Panc1 (cell line): ENCODE measurements at regions not wholly inside any gene's neighbourhood (a gene's known extent, or its start where the extent isn't known, plus 50 kb on each side); places are given as distances from the start of the nearest gene placed in this dataset.

Experiments
- ATAC-seq: fragments of 200-7000 bp; cut with Tn5 transposase; 2 replicates; pipeline ENCODE4 v1.9.1; 2020; ENCODE audit warnings: mild to moderate bottlenecking, moderate library complexity
- BruUV-seq: library from RNA; stranded (reverse); fragments of 400-500 nt; replicated peaks from 2 replicates; lab custom pipeline; 2021; lab: Mats Ljungman, UMichigan
- CTCF ChIA-PET: fragments of 300-600 bp; sonication (Branson Sonifier 250); formaldehyde crosslinking; loops from one replicate; lab custom pipeline; 2022; ENCODE audit warnings: antibody characterized with exemption; lab: Charles Lee
- POLR2A ChIA-PET: fragments of 300-600 bp; sonication (Branson Sonifier 250); formaldehyde crosslinking; loops from one replicate; lab custom pipeline; 2022; ENCODE audit warnings: antibody characterized with exemption; lab: Charles Lee
- DNase-seq: peaks from one replicate; pipeline ENCODE4 v3.0.0-alpha.2; 2010; ENCODE audit warnings: low read depth, low spot score
- H3K27ac ChIP-seq: 2 replicates; pipeline ENCODE4 v1.5.1; 2011; ENCODE audit warnings: mild to moderate bottlenecking, low read length, inconsistent platforms
- H3K27me3 ChIP-seq: fragments of 200-500 bp; sonication (Bioruptor generic); 2 replicates; pipeline ENCODE4 v1.6.0; 2014; ENCODE audit warnings: low read length, inconsistent platforms; ENCODE audit not compliant: control insufficient read depth, insufficient read depth
- H3K36me3 ChIP-seq: fragments of 200-500 bp; sonication (Bioruptor generic); 2 replicates; pipeline ENCODE4 v1.5.1; 2014; ENCODE audit warnings: inconsistent platforms, mild to moderate bottlenecking, low read length, moderate library complexity; ENCODE audit not compliant: control insufficient read depth, insufficient read depth
- H3K4me1 ChIP-seq: 2 replicates; pipeline ENCODE4 v1.5.1; 2011; ENCODE audit warnings: inconsistent platforms, mild to moderate bottlenecking, low read length, moderate library complexity; ENCODE audit not compliant: control insufficient read depth, insufficient read depth
- H3K4me3 ChIP-seq, 2 experiments: 2 replicates each; pipeline ENCODE4 v1.5.1; 2011 to 2012; ENCODE audit warnings: low read depth in 2 of 2, low read length in 2 of 2, mild to moderate bottlenecking in 2 of 2, inconsistent platforms in 1 of 2, moderate library complexity in 1 of 2
- H3K9me3 ChIP-seq: fragments of 200-500 bp; sonication (Bioruptor generic); 2 replicates; pipeline ENCODE4 v1.5.1; 2014; ENCODE audit warnings: low read depth, mild to moderate bottlenecking, inconsistent platforms, low read length, moderate library complexity; ENCODE audit not compliant: control insufficient read depth, insufficient read depth
- CTCF ChIP-seq: fragments of 450-650 bp; IDR thresholded peaks from 2 replicates; pipeline ENCODE4 v1.5.1; 2017; ENCODE audit warnings: mild to moderate bottlenecking
- POLR2AphosphoS5 ChIP-seq: IDR thresholded peaks from 2 replicates; pipeline ENCODE4 v1.6.1; 2012; ENCODE audit warnings: mild to moderate bottlenecking, low read depth, low read length, moderate library complexity
- REST ChIP-seq, 2 experiments: IDR thresholded peaks; 2 replicates each; pipeline ENCODE4 v1.6.1; 2011 to 2012; ENCODE audit warnings: low read depth in 2 of 2, control low read depth in 1 of 2, low read length in 1 of 2, mild to moderate bottlenecking in 1 of 2, moderate library complexity in 1 of 2; ENCODE audit not compliant: insufficient read depth in 1 of 2
- SIN3A ChIP-seq: IDR thresholded peaks from 2 replicates; pipeline ENCODE4 v1.6.1; 2012; ENCODE audit warnings: low read depth, mild to moderate bottlenecking, low read length, moderate library complexity, borderline replicate concordance; ENCODE audit not compliant: insufficient read depth
- TCF7L2 ChIP-seq: IDR thresholded peaks from 2 replicates; pipeline ENCODE4 v1.6.1; 2011; ENCODE audit warnings: mild to moderate bottlenecking, low read depth, low read length, inconsistent platforms
- in situ Hi-C: cut with HindIII; loops from 2 replicates; pipeline ENCODE4 v1.10.0; 2016; ENCODE audit warnings: low sequenced_read_pairs, low pct_unique_long_range_greater_than_20kb
- intact Hi-C: fragments of 100-400 bp; cut with micrococcal nuclease; formaldehyde crosslinking; loops from one replicate; pipeline ENCODE4 v1.10.0; 2022; ENCODE audit not compliant: unreplicated experiment

- Histone ChIP-seq H3K4me3 (no peak overlapping the region), H3K36me3 (no peaks in the 10 kb centered on the region), H3K27me3 (no peaks in the 10 kb centered on the region), H3K9me3 (no peaks in the 10 kb centered on the region), H3K4me1 (no peaks in the 10 kb centered on the region), H3K27ac (no peak overlapping the region)
- intact Hi-C loops (no loop called here), in situ Hi-C loops (no loop called here)
- ChIA-PET POLR2A (no interaction called here), CTCF (no interaction called here)
- DNase-seq (no peak), ATAC-seq (no peak)
- TF ChIP-seq POLR2AphosphoS5, result no peak
- TF ChIP-seq SIN3A, result no peak
- no peak for TF ChIP-seq REST (IDR thresholded peaks at IDR 0.05; ENCODE audit: insufficient read depth in 1 of 2, low read depth in 2 of 2, low read length in 1 of 2)
- TF ChIP-seq TCF7L2, result no peak
- TF ChIP-seq CTCF, result no peak
- no TSS peak for BruUV-seq
Observed at GRCh38 chrX:114267142-114267541, 316.7 kb upstream of the HTR2C start.

- no TSS peak for BruUV-seq
- ATAC-seq (no peak), DNase-seq (no peak)
- Histone ChIP-seq H3K27me3 (no peaks in the 10 kb centered on the region), H3K27ac (no peak overlapping the region), H3K4me3 (no peak overlapping the region), H3K4me1 (no peaks in the 10 kb centered on the region; the same call in 1 of the 2 replicates), H3K36me3 (no peaks in the 10 kb centered on the region), H3K9me3 (no peaks in the 10 kb centered on the region)
- intact Hi-C loops (no loop called here), in situ Hi-C loops (no loop called here)
- CTCF ChIA-PET, result no interaction called here
- POLR2A ChIA-PET, result no interaction called here
- no peak for TF ChIP-seq CTCF
- TF ChIP-seq SIN3A, result no peak
- TF ChIP-seq REST (IDR thresholded peaks at IDR 0.05; ENCODE audit: insufficient read depth in 1 of 2, low read depth in 2 of 2, low read length in 1 of 2), result no peak
- no peak for TF ChIP-seq TCF7L2
- TF ChIP-seq POLR2AphosphoS5, result no peak
Observed at GRCh38 chrX:114252186-114252585, 331.7 kb upstream of the HTR2C start.
